B cell (primary cell): ENCODE measurements at regions not wholly inside any gene's neighbourhood (a gene's known extent, or its start where the extent isn't known, plus 50 kb on each side); places are given as distances from the start of the nearest gene placed in this dataset.
"Not testable (repeated sequence)": the region's sequence is repeated elsewhere in the genome, so short reads cannot be mapped to it uniquely, and the experiment has no call there.

ENCODE experiments used
- ATAC-seq: fragments of 200-7000 bp; cut with Tn5 transposase; one replicate; pipeline ENCODE4 v1.10.0; 2021; ENCODE audit warnings: low read depth, mild to moderate bottlenecking, moderate number of reproducible peaks, moderate library complexity
- CTCF ChIA-PET: fragments of 350-600 bp; sonication (Branson Sonifier 250); formaldehyde crosslinking; loops from one replicate; lab custom pipeline; 2021; ENCODE audit warnings: antibody characterized with exemption, inconsistent platforms; lab: Charles Lee
- POLR2A ChIA-PET: fragments of 350-600 bp; sonication (Branson Sonifier 250); formaldehyde crosslinking; loops from one replicate; lab custom pipeline; 2021; ENCODE audit warnings: antibody characterized with exemption; lab: Charles Lee
- DNase-seq: peaks from one replicate; pipeline ENCODE4 v3.0.0; 2013
- H2AFZ ChIP-seq: 2 replicates; pipeline ENCODE4 v1.6.1; 2012; ENCODE audit warnings: mild to moderate bottlenecking, low read depth, low read length; ENCODE audit not compliant: insufficient read depth, poor library complexity, severe bottlenecking
- H3K27ac ChIP-seq, 2 donors: 1 replicate in 1 of 2; 2 replicates in 1 of 2; pipeline ENCODE4 v1.5.1; 2012 to 2013; ENCODE audit warnings: low read length in 2 of 2, mild to moderate bottlenecking in 2 of 2, moderate library complexity in 1 of 2
- H3K27me3 ChIP-seq, 4 experiments: fragments of 200-600 bp in 1 of 4; sonication (generic) in 1 of 4; replicated peaks in 1 of 4; 1 replicate in 2 of 4; 2 replicates in 2 of 4; pipeline versions ENCODE4 v1.6.1 to v1.7.0; 2013 to 2016; ENCODE audit warnings: low read length in 3 of 4, mild to moderate bottlenecking in 2 of 4, mixed read lengths in 1 of 4, moderate library complexity in 1 of 4; ENCODE audit not compliant: insufficient read depth in 4 of 4, control insufficient read depth in 3 of 4; ENCODE audit errors: control extremely low read depth in 1 of 4
- H3K36me3 ChIP-seq, 2 experiments: replicated peaks in 1 of 2; 1 replicate in 1 of 2; 2 replicates in 1 of 2; pipeline versions ENCODE4 v1.6.1 to v1.7.1; 2013; ENCODE audit warnings: low read length in 1 of 2; ENCODE audit not compliant: insufficient read depth in 2 of 2, control insufficient read depth in 1 of 2; ENCODE audit errors: control extremely low read depth in 1 of 2, extremely low read depth in 1 of 2
- H3K4me1 ChIP-seq, 2 donors: fragments of 200-600 bp in 1 of 2; sonication (generic) in 1 of 2; 1 replicate in 1 of 2; 2 replicates in 1 of 2; pipeline versions ENCODE4 v1.5.1 to v1.6.1; 2013 to 2017; ENCODE audit warnings: low read length in 2 of 2; ENCODE audit not compliant: control insufficient read depth in 2 of 2, insufficient read depth in 2 of 2
- H3K4me2 ChIP-seq: replicated peaks from 2 replicates; pipeline ENCODE3; 2012; ENCODE audit warnings: mild to moderate bottlenecking, low read depth, low read length; ENCODE audit not compliant: poor library complexity, severe bottlenecking
- H3K4me3 ChIP-seq, 5 experiments: fragments of 200-600 bp in 1 of 5; sonication (generic) in 1 of 5; 1 replicate in 3 of 5; 2 replicates in 2 of 5; pipeline versions ENCODE4 v1.5.1 to v1.7.0; 2011 to 2016; ENCODE audit warnings: low read length in 4 of 5, mild to moderate bottlenecking in 4 of 5, low read depth in 2 of 5, control low read depth in 1 of 5, moderate library complexity in 1 of 5; ENCODE audit not compliant: insufficient read depth in 1 of 5; ENCODE audit errors: control extremely low read depth in 1 of 5, extremely low read depth in 1 of 5
- H3K79me2 ChIP-seq: fragments of 200-600 bp; sonication (generic); one replicate; pipeline ENCODE4 v1.6.0; 2016; ENCODE audit warnings: low read length; ENCODE audit not compliant: control insufficient read depth, insufficient read depth
- H3K9ac ChIP-seq: fragments of 200-600 bp; sonication (generic); 2 replicates; pipeline ENCODE4 v1.6.1; 2017; ENCODE audit warnings: mild to moderate bottlenecking, low read length, moderate library complexity
- H3K9me3 ChIP-seq, 3 donors: one replicate each; pipeline versions ENCODE4 v1.6.1 to v1.7.1; 2013; ENCODE audit warnings: low read length in 2 of 3; ENCODE audit not compliant: control insufficient read depth in 2 of 3, insufficient read depth in 1 of 3; ENCODE audit errors: control extremely low read depth in 1 of 3
- H4K20me1 ChIP-seq: 2 replicates; pipeline ENCODE4 v1.6.0; 2012; ENCODE audit warnings: mild to moderate bottlenecking, low read length; ENCODE audit not compliant: insufficient read depth, control insufficient read depth, poor library complexity, severe bottlenecking
- H3K27ac Mint-ChIP-seq: one replicate; pipeline ENCODE4 v1.8.0; 2021; ENCODE audit warnings: mixed read lengths
- H3K27me3 Mint-ChIP-seq: one replicate; pipeline ENCODE4 v1.8.0; 2021; ENCODE audit warnings: mixed read lengths
- H3K4me1 Mint-ChIP-seq: one replicate; pipeline ENCODE4 v1.8.0; 2021; ENCODE audit warnings: mixed read lengths
- H3K4me3 Mint-ChIP-seq: one replicate; pipeline ENCODE4 v1.8.0; 2021; ENCODE audit warnings: mixed read lengths
- H3K9me3 Mint-ChIP-seq: one replicate; pipeline ENCODE4 v1.8.0; 2022; ENCODE audit warnings: mixed read lengths; ENCODE audit not compliant: insufficient read depth
- EZH2 ChIP-seq: IDR thresholded peaks from 2 replicates; pipeline ENCODE4 v1.6.1; 2012; ENCODE audit warnings: borderline replicate concordance, low read depth, mild to moderate bottlenecking, moderate library complexity, low read length; ENCODE audit not compliant: insufficient read depth, poor library complexity, severe bottlenecking
- WGBS: methylation state at CpG from one replicate; pipeline ENCODE4 v1.1.5; 2013; ENCODE audit warnings: missing lambda C conversion rate; ENCODE audit not compliant: insufficient coverage; 5-methylcytosine and 5-hydroxymethylcytosine counted together
- intact Hi-C: fragments of 100-400 bp; cut with micrococcal nuclease; formaldehyde crosslinking; loops from one replicate; pipeline ENCODE4 v1.10.0; 2022
- TF ChIP-seq, protein P1 (sequence below): fragments of 200-600 bp; IDR thresholded peaks from one replicate; pipeline ENCODE4 v1.8.0; 2022; ENCODE audit warnings: antibody characterized with exemption, mild to moderate bottlenecking

DNA sequence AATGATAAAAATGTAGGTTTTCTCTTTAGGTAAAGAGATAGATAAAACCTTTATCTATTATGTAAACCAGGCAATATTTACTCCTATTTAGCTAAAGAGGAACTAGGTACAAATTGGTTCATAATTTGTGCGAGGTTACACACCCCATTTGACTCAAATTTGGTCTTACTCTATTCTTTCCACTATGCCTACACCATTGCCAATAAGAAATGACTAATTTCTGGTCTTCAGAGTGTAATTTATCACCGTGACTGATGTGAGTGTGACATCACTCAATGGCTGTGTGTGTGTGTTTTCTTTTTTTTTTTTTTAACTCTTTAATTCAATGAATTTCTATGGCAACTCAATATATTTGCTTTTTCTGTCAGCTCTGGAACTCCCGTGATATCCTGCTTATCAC is 955.8 kb downstream of the TDRD15 start:
- H3K79me2 ChIP-seq: no peaks in the 10 kb centered on the region
- Mint-ChIP-seq H3K9me3 (peaks cover 5% of the 10 kb centered on the region), H3K4me1 (no peaks in the 10 kb centered on the region), H3K4me3 (no peak overlapping the region), H3K27me3 (no peaks in the 10 kb centered on the region), H3K27ac (no peak overlapping the region)
- H3K27ac ChIP-seq: no peak overlapping the region
- intact Hi-C loops: no loop called here
- no peak overlapping the region for H3K9ac ChIP-seq
- no peak overlapping the region for H3K4me2 ChIP-seq
- CTCF ChIA-PET: no interaction called here
- no peaks in the 10 kb centered on the region for H4K20me1 ChIP-seq
- POLR2A ChIA-PET: no interaction called here
- no peak for DNase-seq
- no peaks in the 10 kb centered on the region for H3K27me3 ChIP-seq
- H3K9me3 ChIP-seq: peaks cover 0 to 3% (median 0%) of the 10 kb centered on the region in 3 donors
- ATAC-seq: no peak
- no CpG with 5 or more reads among the region's 3 CpGs for WGBS
- TF ChIP-seq EZH2: no peak
- TF ChIP-seq, protein P1, sequence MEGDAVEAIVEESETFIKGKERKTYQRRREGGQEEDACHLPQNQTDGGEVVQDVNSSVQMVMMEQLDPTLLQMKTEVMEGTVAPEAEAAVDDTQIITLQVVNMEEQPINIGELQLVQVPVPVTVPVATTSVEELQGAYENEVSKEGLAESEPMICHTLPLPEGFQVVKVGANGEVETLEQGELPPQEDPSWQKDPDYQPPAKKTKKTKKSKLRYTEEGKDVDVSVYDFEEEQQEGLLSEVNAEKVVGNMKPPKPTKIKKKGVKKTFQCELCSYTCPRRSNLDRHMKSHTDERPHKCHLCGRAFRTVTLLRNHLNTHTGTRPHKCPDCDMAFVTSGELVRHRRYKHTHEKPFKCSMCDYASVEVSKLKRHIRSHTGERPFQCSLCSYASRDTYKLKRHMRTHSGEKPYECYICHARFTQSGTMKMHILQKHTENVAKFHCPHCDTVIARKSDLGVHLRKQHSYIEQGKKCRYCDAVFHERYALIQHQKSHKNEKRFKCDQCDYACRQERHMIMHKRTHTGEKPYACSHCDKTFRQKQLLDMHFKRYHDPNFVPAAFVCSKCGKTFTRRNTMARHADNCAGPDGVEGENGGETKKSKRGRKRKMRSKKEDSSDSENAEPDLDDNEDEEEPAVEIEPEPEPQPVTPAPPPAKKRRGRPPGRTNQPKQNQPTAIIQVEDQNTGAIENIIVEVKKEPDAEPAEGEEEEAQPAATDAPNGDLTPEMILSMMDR: no peak
- H3K4me1 ChIP-seq: no peaks in the 10 kb centered on the region
- no peak overlapping the region for H3K4me3 ChIP-seq
- no peak overlapping the region for H2AFZ ChIP-seq
- H3K36me3 ChIP-seq: no peaks in the 10 kb centered on the region

GRCh38 chr2:22086726-22087125 is 963.0 kb downstream of the TDRD15 start:
- H3K9me3 Mint-ChIP-seq: no peaks in the 10 kb centered on the region
- DNase-seq: no peak
- H3K9me3 ChIP-seq: peaks cover 0 to 3% (median 0%) of the 10 kb centered on the region in 3 donors

DNA sequence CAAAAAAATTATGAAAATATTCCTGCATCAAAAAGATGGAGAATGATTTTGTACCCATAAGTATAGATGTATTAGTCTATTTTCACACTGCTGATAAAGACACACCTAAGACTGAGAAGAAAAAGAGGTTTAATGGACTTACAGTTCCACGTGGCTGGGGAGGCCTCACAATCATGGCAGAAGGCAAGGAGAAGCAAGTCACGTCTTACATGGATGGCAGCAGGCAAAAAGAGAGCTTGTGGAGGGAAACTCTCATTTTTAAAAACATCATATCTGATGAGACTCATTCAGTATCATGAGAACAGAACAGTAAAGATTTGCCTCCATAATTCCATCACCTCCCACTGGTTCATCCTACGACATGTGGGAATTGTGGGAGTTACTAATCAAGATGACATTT is 979.8 kb downstream of the TDRD15 start:
- H3K27me3 ChIP-seq, H3K36me3 ChIP-seq, H3K27ac ChIP-seq, H2AFZ ChIP-seq, H3K27me3 Mint-ChIP-seq, H3K9me3 ChIP-seq, H3K4me1 ChIP-seq, H3K79me2 ChIP-seq, POLR2A ChIA-PET, CTCF ChIA-PET, H3K27ac Mint-ChIP-seq, intact Hi-C loops, H4K20me1 ChIP-seq, H3K4me3 ChIP-seq, H3K9ac ChIP-seq, ATAC-seq, H3K4me2 ChIP-seq, DNase-seq, H3K9me3 Mint-ChIP-seq, H3K4me3 Mint-ChIP-seq, H3K4me1 Mint-ChIP-seq: not testable (repeated sequence)
- WGBS: no CpG with 5 or more reads among the region's 3 CpGs

More at GRCh38 chr2:22086726-22087125, 963.0 kb downstream of the TDRD15 start:
- Histone ChIP-seq H3K4me3 (no peak overlapping the region), H3K4me2 (no peak overlapping the region), H3K36me3 (no peaks in the 10 kb centered on the region), H4K20me1 (no peaks in the 10 kb centered on the region), H3K9ac (no peak overlapping the region), H3K79me2 (no peaks in the 10 kb centered on the region), H3K27ac (no peak overlapping the region), H3K4me1 (no peaks in the 10 kb centered on the region), H2AFZ (no peak overlapping the region), H3K27me3 (no peaks in the 10 kb centered on the region)
- ChIA-PET CTCF (no interaction called here), POLR2A (no interaction called here)
- no peaks in the 10 kb centered on the region for H3K27me3 Mint-ChIP-seq
- H3K4me1 Mint-ChIP-seq: no peaks in the 10 kb centered on the region
- H3K4me3 Mint-ChIP-seq: no peak overlapping the region
- TF ChIP-seq, protein P1: no peak
- no peak for TF ChIP-seq EZH2
- intact Hi-C loops: no loop called here
- H3K27ac Mint-ChIP-seq: no peak overlapping the region
- no CpG with 5 or more reads among the region's 2 CpGs for WGBS
- ATAC-seq: no peak
